Colonic mucosa (tissue), 4 donors: ENCODE measurements at regions not wholly inside any gene's neighbourhood (a gene's known extent, or its start where the extent isn't known, plus 50 kb on each side); places are given as distances from the start of the nearest gene placed in this dataset.

Experiments used
- DNase-seq: peaks from one replicate; pipeline ENCODE4 v3.0.0-alpha.2; 2020
- H3K27ac ChIP-seq: fragments of 200-600 bp; one replicate; pipeline ENCODE4 v1.8.0; 2021
- H3K27me3 ChIP-seq: fragments of 200-600 bp; one replicate; pipeline ENCODE4 v1.8.0; 2021
- H3K36me3 ChIP-seq: fragments of 200-600 bp; one replicate; pipeline ENCODE4 v1.8.0; 2021
- H3K4me1 ChIP-seq: fragments of 200-600 bp; one replicate; pipeline ENCODE4 v1.8.0; 2021; ENCODE audit warnings: mild to moderate bottlenecking
- H3K4me3 ChIP-seq: fragments of 200-600 bp; one replicate; pipeline ENCODE4 v1.8.0; 2021
- H3K9ac ChIP-seq, 2 donors: one replicate each; pipeline ENCODE4 v1.7.0; 2013; ENCODE audit warnings: control low read depth in 2 of 2, low read depth in 2 of 2, low read length in 2 of 2
- H3K9me3 ChIP-seq: fragments of 200-600 bp; one replicate; pipeline ENCODE4 v1.8.0; 2021
- CTCF ChIP-seq: fragments of 200-600 bp; IDR thresholded peaks from one replicate; pipeline ENCODE4 v1.8.0; 2022; ENCODE audit warnings: antibody characterized with exemption, mild to moderate bottlenecking
- intact Hi-C: fragments of 100-400 bp; cut with DNase I; formaldehyde crosslinking; loops from one replicate; pipeline ENCODE4 v1.14.1; 2022
- donor health status: healthy.
- donor health status: DM: no; HTN: no; CAD: no.
- donor health status: DM: no; HTN: no; CAD: no.

- intact Hi-C loops: no loop called here
- TF ChIP-seq CTCF: no peak
- DNase-seq: no peak
- no peak overlapping the region for H3K4me3 ChIP-seq
- H3K36me3 ChIP-seq: no peaks in the 10 kb centered on the region
- H3K27me3 ChIP-seq: no peaks in the 10 kb centered on the region
- no peak overlapping the region for H3K9ac ChIP-seq
- no peaks in the 10 kb centered on the region for H3K9me3 ChIP-seq
- H3K4me1 ChIP-seq: no peaks in the 10 kb centered on the region
- no peak overlapping the region for H3K27ac ChIP-seq
Measured at GRCh38 chr10:111830359-111830758, 353.2 kb downstream of the GPAM start.

DNA sequence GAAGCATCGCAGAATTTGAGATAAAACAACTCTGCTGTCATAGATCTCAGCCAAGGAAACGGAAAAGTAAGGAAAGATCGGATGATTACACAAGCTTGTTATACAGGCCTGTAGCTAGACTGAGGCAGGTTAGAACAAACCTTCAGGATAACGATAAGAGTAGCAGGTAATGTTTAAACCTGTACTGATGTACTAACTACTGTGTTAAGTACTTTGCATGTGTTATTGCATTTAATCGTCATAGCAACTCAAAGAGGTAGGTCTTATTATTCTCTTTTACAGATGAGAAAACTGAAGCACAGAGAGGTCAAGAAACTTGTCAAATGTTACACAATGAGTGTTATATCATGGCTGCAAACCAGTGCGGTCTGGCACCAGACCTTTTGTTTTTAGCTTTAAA is 352.5 kb downstream of the GPAM start:
- no peak overlapping the region for H3K27ac ChIP-seq
- no peaks in the 10 kb centered on the region for H3K9me3 ChIP-seq
- no peaks in the 10 kb centered on the region for H3K27me3 ChIP-seq
- no peak for TF ChIP-seq CTCF
- intact Hi-C loops: no loop called here
- H3K36me3 ChIP-seq: no peaks in the 10 kb centered on the region
- no peak overlapping the region for H3K4me3 ChIP-seq
- no peak overlapping the region for H3K9ac ChIP-seq
- H3K4me1 ChIP-seq: no peaks in the 10 kb centered on the region
- no peak for DNase-seq

- Histone ChIP-seq H3K27me3 (no peaks in the 10 kb centered on the region), H3K36me3 (no peaks in the 10 kb centered on the region), H3K4me1 (no peaks in the 10 kb centered on the region), H3K4me3 (no peak overlapping the region), H3K9ac (no peak overlapping the region), H3K27ac (no peak overlapping the region), H3K9me3 (no peaks in the 10 kb centered on the region)
- TF ChIP-seq CTCF: no peak
- intact Hi-C loops: no loop called here
- DNase-seq: no peak
Measured at GRCh38 chr10:111833251-111833650, 350.3 kb downstream of the GPAM start.

DNA sequence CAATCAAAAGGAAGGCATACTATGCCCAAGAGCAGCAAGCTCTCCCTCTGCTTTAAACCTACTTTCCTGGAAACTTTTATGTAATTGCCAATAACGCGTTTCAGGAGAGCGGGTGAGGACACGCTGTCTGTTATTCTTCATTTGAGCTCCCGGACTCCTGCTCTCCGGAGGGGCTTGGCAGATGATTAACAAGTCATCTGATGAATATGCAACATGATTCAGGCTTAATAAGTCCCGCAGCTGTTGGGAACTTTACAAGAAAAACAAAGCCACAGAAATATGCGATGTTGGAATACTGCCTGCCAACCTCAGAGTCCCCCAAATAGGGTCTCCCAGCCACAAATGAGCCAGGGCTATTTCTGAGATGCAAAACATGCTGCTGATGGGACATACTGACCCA is 348.0 kb downstream of the GPAM start:
- intact Hi-C loops: no loop called here
- DNase-seq: no peak
- Histone ChIP-seq H3K27ac (no peak overlapping the region), H3K36me3 (no peaks in the 10 kb centered on the region), H3K4me3 (no peak overlapping the region), H3K4me1 (no peaks in the 10 kb centered on the region), H3K27me3 (no peaks in the 10 kb centered on the region), H3K9ac (no peak overlapping the region), H3K9me3 (no peaks in the 10 kb centered on the region)
- no peak for TF ChIP-seq CTCF

- Histone ChIP-seq H3K36me3 (no peaks in the 10 kb centered on the region), H3K9me3 (no peaks in the 10 kb centered on the region), H3K27ac (no peak overlapping the region), H3K9ac (no peak overlapping the region), H3K27me3 (no peaks in the 10 kb centered on the region), H3K4me3 (no peak overlapping the region), H3K4me1 (no peaks in the 10 kb centered on the region)
- DNase-seq: no peak
- intact Hi-C loops: no loop called here
- TF ChIP-seq CTCF: no peak
Measured at GRCh38 chr10:111836064-111836463, 347.5 kb downstream of the GPAM start.

DNA sequence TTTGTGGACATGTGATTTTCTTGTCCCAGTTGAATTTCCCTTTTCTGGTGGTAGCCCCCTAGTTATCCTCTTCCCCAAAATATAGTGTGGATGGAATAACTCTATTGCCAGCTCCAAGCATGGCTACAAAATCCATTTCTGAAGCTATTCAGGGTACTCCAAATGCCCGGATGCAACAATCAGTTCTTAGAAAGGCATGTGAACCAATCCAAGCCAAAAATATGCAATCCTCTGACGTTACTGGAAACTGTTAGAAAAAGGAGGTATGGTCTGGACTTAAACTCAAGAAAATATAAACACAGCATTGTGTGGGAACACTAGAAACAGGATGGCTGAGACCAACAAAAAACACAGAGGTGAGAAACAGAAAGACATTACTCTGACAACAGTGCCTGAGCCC is 347.0 kb downstream of the GPAM start:
- Histone ChIP-seq H3K27ac (no peak overlapping the region), H3K4me1 (no peaks in the 10 kb centered on the region), H3K4me3 (no peak overlapping the region), H3K36me3 (no peaks in the 10 kb centered on the region), H3K9ac (no peak overlapping the region), H3K9me3 (no peaks in the 10 kb centered on the region), H3K27me3 (no peaks in the 10 kb centered on the region)
- TF ChIP-seq CTCF: no peak
- no peak for DNase-seq
- intact Hi-C loops: no loop called here
